C1 segment of cervical spinal cord (tissue), 14 donors: ENCODE measurements at regions not wholly inside any gene's neighbourhood (a gene's known extent, or its start where the extent isn't known, plus 50 kb on each side); places are given as distances from the start of the nearest gene placed in this dataset.
"Not testable (repeated sequence)": the region's sequence is repeated elsewhere in the genome, so short reads cannot be mapped to it uniquely, and the experiment has no call there.

ENCODE experiments used
- DNase-seq, 14 donors: peaks; one replicate each; lab custom pipeline; 2025; lab: John Stamatoyannopoulos, UW

DNA sequence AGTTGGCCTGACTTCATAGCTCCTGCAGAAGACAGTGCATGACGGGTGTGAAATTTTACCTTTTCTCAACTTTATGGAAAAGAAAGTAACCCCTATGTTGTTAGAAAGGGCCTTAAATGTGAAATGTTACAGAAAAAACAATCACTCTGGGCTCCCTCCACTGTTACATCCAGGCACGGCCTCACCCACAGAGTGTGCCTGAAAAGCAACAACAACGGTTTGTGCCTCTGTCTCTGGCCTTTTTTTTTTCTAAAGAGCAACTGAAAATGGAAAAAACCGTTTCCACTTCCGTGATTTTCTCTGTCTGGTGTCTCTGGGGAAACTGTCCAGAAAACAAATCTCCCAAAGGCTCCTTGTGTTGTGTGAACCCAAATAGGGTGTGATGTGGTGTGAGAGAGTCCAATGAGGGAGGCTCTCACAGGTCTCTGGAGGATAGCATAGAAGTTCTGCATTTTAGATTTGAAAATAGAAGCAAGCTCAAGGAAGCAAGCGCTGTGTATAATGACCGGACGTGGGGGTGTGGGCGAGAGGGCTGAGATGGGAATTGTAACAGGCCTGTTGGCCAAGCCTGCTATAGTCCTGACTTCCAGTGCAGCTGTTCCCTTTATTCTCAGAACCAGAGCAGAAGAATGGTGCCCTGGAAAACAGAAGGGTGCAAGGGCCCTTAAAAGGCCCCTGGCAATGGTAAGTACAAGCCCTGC lies 221.8 kb upstream of the TUT7 start:
- DNase-seq, result no peak

DNA sequence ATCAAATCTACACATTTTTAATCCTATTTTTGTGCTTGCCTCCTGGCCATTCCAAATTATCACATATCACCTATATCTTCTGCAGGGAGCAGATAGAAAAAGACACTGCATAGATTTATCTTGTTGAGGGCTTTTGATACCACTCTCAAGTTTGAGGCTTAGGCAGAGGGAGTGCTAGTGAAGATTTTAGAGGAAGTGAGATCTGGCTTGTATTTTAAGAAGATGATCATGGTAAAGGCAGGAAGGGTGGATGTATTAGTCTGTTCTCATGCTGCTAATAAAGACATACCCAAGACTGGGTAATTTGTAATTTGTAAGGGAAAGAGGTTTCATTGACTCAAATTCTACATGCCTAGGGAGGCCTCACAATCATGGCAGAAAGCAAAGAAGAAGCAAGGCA lies 220.9 kb upstream of the TUT7 start:
- DNase-seq, result no peak

DNA sequence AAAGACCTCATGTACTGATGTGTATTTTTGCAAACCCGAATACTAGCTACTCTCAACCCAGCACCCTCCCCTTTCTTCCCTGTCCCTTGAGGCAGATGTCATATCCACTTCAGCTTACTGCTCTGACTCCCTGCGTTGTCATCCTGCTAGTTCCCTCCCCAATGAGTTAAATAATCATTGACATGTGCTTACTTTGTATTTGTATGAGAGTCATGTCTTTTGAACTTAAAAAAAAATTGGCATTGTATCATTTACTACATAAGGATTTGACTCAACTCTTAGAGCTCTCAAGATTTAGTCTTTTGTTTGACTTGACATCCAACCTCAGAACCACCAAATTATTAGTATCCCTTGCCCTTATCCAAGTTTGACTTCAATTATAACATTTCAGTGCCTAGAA lies 219.7 kb upstream of the TUT7 start:
- DNase-seq, result no peak

DNA sequence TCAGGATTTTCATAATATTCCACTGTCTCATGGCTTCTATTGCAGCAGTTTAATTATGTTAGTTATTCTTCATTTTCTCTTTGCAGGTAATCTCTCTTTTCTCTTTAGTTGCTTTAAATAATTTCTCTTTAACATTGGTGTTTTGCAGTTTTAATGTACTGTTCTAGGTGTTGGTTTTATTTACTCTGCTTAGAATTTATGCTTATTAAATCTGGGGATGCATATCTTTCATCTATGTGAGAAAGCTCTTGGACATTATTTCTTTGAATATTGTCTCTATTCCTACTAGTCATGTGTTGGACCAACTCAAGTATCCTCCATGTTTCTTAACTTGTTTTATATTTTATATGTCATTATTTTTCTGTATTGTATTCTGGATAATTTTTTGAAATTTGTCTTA lies 218.7 kb upstream of the TUT7 start:
- DNase-seq, result no peak

DNA sequence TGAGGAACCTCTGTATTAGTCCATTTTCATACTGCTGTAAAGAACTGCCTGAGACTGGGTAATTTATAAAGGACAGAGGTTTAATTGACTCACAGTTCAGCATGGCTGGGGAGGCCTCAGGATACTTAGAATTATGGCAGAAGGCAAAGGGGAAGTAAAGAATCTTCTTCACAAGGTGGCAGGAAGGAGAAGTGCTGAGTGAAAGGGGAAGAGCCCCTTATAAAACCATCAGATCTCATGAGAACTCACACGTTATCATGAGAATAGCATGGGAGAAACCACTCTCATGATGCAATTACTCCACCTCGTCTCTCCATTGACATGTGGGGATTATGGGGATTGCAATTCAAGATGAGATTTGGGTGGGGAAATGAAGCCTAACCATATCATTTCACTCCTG lies 211.4 kb upstream of the TUT7 start:
- DNase-seq, result not testable (repeated sequence)

DNA sequence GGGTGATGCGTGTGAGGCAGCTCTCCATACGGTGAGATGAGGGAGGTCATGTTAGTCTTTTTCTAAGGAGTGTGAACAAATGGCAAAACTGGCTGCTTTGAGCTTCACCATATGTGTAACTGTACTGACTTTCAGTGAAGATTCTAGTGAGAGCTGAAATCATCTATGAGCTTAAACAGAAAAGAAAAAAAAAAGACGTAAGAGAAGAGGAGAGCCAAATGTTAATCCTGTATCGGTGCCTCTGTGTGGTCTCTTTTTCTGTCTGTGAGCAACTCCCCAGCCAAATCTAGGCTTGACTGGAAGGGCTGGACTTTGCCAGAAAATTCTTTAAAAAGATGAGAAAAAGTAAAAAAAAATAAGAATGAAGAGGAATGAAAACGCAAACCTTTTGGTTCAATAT lies 209.7 kb upstream of the TUT7 start:
- DNase-seq, result no peak

DNA sequence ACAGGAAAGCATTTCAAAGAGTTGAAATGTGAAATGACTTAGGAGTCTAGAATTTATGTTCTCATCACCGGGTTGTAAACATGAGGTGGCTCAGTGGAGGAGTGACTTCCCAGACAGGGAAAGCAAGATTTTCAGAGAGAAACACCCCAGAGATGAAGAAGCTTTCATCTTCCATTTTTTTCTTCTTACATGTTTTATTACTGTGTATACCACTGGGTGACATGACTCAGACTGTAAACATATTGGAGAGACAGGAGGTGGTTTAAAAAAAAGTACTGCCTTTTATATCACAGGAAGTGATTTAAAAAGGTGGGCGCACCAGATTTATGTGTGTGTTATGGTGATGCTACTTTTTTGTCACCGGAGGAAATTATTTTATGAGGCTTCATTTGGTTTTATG lies 209.1 kb upstream of the TUT7 start:
- no peak for DNase-seq

DNA sequence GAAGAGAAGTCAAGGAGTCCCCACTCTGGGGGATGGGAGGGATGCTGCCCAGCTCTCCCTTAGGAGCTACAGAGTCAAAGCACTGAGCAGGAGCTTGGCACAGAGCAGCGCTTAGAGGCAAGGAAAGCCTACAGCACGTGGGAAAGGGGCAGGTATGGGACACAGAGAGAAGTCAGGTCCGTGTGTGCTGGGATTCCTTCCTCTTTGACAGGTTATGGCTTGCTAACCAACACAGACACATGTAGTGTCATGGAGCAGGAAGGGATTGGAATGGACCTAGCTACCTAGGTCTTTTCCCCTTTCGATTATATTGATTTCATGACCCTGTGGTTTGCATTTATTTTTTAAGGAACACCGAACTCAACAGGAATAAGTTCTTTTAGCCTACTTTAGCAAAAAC lies 208.5 kb upstream of the TUT7 start:
- DNase-seq, result no peak

DNA sequence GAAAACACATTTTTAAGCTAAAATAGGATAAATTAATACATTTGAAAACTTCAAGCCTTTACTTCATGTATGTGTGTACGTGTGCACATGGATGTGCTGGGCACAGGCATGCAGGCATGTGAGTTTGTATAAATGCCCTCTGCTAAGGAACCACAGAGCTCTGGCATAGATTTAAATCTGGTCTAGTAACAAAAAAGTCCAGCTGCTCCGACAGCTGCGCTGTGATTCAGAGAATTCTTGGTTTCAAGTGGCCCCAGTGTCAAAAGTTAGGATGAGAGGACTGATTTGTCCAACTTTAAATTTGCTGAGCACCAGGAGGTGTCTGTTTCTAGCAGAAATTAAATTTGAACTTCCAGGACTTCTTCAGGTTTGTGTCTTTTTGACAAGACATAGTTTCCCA lies 203.7 kb upstream of the TUT7 start:
- DNase-seq, result no peak

DNA sequence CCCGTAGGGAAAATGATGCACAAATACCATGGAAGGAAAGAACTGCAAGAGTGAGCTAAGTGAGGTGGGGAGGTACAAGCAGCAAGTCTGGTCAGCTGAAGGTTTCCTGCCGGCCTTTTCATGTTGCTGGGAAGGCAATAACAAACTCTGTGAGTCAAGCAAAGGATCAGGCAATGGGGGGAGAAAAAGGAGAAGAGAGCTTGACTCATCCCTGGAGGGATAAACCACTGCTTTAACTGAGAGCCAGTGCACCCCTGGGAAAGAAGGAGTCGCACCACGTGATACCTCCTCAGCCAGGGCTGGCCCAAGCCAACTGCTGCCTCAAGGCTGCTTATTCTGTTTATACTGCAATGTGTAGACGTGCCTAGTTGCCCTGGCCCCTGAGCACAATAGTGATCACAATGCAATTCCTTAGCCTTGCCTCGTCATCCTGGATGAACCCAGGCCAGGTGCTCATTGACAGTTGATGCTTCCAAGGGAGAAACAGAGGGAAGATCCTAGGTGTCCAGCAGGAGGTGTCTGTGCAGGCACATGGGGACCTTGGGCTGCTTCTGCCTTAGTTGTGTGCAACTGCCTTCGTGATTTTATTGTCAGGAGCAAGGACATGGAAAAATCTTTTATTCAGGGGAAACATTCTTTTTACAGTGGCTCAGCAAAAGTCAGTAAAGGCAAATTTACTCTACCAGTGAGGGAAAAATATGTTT lies 203.0 kb upstream of the TUT7 start:
- DNase-seq, result no peak

DNA sequence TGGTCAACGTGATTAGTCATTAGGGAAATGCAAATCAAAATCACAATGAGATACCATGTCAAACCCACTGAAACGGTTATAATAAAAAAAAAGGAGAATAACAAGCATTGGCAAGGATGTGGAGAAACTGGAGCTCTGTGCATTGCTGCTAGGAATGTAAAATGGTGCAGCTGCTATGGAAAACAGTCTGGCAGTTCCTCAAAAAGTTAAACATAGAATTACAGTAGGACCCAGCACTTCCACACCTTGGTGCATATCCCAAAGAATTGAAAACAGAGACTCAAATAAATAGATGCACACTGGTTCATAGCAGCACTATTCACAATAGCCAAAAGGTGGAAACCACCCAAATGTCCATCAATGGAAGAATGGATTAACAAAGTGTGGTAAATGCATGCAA lies 201.5 kb upstream of the TUT7 start:
- no peak for DNase-seq

DNA sequence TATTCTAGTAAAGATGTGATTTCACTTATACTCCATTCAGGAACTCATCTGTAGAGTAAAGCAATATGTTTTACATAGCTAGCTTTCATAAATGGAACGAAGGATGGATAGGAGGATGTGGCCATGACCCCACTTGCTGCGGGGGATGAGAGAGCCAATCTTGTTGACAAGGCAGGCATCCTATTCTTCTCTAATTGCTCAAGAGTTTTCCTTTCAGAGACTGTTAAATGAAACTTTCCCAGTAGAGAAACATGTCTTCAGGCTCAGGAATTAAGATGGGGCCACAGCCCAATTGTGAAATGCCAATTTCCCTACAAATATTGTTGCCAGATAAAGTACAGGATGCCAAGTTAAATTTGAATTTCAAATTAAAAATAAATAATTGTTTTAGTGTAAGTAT lies 196.2 kb upstream of the TUT7 start:
- DNase-seq, result no peak

DNA sequence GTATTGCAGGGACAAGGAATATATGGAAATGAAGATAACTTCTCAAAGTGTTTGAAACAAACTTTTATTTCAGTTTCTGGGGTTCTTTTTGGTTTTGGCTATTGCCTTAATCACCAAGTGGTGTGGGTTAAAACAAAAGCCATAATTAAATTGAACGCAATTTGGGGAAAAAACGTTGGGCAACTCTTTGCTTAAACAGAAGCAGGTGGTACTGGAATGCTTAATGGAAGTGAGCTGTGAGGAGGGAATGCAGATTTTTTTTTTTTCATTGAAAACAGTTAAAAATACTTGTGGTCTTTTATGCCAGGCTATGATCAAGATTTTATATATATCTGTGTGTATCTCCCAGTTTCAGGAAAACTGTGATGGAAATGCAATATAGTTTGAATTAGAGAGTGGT lies 195.7 kb upstream of the TUT7 start:
- no peak for DNase-seq

DNA sequence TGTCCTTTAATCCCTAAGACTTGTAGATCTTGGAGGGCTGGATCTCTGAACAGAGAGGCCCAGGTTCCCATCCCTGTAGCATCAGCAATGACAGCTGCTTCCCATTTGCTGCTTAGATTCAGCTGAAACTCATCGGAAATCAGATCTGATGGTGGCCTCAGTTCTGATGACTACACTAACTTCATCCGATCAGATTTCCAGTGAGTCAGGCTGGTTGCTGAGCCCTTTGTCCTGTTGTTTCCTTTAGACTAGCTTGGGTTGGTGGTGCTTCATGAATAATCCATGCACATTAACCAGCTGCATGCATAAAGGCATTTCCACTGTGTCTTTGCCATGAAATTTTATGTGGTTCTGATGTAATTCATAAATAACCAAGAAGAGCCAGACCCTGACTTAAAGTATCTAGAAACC lies 195.2 kb upstream of the TUT7 start:
- no peak for DNase-seq

DNA sequence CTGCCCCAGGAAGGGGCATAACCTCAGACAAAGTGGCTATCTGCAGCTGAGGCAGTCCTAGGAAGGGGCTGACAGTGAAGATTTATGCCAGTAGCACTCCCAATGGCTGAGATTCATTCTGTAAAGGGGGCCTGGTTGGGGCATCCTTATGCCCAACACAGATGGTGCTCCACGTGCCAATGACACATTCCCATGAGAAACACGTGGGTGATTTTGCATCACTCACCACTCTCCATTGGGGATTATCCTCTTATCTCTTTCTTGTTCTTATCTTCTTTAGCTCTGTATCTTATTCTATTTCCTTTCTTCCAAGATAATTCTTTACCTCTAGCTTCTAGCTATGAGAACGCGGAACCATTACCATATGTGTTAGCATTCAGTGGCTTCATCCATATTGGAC lies 194.0 kb upstream of the TUT7 start:
- DNase-seq, result no peak

DNA sequence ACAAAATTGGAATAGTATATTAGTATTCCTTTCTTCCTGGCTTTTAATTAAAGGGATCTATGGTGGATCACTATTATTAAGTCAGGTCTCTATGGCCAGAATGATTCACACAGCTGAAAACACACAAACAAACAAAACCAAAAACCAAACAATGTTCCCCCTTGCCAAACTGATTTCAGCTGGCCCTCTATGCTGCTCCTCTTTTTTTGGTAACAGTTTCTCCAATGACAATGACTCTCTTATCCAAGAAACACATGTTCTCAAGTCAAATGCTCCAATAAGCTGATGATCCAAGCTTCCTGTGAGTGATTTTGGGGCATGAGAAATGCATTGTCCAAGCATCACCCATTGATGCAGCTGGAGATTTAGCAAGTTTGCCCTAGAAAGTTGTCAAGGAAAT lies 193.4 kb upstream of the TUT7 start:
- no peak for DNase-seq

DNA sequence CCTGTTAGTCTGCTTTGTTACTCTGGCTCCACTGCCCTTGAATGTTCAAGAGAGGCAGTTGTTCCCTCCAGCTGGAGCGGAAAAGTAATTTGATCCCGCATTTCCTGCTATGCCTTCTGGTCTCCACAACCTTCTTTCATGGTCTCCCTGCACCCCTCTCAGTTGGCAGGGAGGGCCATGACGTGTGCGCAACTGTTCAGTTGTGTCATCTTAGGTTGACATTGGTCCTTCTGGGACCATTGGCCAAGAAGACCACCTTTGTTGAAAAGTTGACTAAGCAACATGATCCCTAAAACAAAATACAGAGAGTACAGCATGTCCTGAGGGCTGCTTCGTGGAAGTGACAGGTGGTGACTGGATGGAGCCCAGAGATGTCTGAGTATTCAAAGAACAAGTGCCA lies 192.5 kb upstream of the TUT7 start:
- no peak for DNase-seq

DNA sequence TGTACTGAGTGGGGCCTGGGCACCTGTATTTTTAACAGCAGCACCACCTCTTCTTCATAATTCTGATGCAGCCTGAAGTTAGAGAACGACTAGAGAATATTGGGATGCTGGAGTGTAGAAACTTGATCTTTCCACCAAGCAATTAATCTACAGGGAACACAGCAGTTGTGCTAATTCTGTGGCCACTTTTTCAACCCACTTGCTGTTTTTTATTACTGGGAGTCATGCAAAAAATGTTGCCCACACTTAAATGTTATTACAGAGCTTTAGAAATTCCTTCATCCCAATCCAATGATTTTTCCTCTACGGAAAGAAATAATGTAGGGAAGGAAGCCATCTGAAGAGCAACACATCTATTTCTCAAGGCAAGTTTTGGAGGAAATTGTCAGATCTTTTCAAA lies 190.9 kb upstream of the TUT7 start:
- DNase-seq, result no peak

DNA sequence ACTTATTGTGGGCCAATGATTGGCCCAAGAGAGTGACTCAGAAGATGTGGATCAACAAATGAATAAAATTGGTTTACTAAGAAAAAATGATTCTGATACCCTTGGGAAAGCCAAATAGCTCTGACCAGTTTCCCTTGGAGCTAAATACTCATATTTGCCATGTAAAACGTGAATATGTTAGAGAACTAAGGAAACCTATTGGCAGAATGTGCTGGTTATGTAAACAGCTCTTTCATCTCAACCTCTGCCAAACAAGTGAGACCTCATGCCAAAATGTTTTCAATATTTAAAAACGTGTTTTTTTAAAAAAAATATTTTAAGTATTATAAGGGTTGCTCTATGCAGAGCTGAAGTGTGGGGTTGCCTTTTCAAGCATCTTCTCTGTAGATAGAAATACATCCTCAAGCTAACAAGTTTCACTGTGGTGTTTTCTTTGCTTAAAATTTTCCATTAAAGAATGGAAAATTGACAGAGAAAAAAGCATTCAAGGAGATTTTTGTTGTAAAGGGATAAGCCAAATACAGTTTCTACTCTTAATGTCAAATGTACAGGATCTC lies 186.9 kb upstream of the TUT7 start:
- no peak for DNase-seq

DNA sequence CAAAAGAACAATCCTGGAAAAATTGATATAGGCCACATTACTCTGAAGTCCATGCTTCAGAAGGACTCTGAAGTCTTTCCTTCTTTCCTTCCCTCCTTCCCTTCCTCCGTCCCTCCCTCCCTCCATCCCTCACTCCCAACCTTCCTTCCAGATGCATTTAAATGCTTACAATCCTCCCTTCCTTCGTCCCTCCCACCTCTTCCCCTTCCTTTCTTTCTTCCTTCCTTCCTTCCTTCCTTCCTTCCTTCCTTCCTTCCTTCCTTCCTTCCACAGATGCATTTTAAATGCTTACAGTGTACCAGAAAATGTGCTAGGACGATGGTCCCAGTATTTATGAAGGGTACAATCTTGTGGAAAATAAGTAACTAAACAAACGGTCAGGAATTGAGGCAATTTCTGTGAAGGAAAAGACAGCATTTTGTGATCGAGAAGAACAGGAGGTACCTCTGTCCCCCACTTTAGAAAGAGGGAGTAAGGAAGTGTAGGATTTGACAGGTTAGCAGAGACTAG lies 181.3 kb upstream of the TUT7 start:
- no peak for DNase-seq

DNA sequence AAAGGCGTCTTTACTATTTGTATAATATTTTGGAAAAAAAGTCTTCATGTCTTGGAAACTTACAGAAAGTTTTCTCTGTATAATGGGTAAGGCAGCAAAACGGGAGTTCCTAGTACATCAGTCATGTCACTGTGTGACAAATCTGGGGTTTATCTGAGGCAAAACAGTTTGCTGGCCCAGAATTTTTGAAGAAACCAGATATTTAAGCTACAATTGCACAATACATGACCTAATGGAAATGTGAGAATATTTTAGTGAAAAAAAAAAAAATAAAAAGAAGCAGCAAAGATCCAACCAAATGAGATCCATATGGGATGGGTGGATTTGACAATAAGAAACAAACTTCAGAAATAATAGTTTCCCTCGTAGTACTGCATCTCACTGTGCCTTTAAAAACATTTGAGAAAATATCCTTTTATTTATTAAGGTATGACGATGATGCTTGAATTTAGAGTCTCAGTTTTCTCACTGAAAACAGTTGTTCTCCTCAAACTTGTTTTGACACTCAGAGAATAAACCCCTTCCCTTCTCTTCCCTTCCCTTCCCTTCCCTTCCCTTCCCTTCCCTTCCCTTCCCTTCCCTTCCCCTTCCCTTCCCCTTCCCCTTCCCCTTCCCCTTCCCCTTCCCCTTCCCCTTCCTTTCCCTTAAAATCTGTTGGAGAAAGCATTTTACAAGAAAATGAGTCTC lies 180.5 kb upstream of the TUT7 start:
- no peak for DNase-seq

DNA sequence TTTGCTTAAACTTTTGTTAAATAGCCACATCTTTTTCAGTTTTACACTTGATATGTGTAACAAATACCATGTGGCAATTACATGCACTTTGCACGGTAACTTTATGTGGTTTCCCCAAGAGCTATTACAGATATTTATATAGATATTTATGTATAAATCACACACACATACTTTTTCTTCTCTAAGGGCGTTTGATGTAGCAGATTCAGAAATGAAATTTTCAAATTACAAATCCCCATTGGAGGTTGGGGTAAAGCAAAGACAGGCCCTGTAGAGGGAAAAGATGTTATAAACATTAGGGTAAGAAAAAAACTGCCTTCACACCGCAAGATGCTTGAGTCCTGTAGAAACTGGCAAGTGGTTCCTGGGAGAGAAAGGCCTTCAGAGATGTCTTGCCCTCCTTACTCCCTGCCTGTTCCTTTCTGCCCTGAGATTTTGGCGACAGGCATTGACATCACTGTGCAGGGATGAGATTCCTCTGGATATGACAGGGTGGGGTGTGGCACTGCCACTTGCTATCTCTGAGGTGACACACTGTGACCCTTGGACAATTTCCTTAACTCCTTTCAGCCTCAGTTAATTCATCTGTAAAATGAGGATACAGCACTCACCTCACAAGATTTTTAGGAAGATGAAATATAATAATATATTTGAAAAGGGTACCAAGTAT lies 177.9 kb upstream of the TUT7 start:
- no peak for DNase-seq
